GM19324 (cell line): ENCODE measurements at regions not wholly inside any gene's neighbourhood (a gene's known extent, or its start where the extent isn't known, plus 50 kb on each side); places are given as distances from the start of the nearest gene placed in this dataset.
"Not testable (repeated sequence)": the region's sequence is repeated elsewhere in the genome, so short reads cannot be mapped to it uniquely, and the experiment has no call there.

ENCODE experiments used
- ATAC-seq: cut with Tn5 transposase; IDR thresholded peaks from one replicate; pipeline ENCODE4 v1.9.1; 2021; ENCODE audit warnings: mild to moderate bottlenecking, moderate library complexity; ENCODE audit not compliant: unreplicated experiment, low FRiP score

DNA sequence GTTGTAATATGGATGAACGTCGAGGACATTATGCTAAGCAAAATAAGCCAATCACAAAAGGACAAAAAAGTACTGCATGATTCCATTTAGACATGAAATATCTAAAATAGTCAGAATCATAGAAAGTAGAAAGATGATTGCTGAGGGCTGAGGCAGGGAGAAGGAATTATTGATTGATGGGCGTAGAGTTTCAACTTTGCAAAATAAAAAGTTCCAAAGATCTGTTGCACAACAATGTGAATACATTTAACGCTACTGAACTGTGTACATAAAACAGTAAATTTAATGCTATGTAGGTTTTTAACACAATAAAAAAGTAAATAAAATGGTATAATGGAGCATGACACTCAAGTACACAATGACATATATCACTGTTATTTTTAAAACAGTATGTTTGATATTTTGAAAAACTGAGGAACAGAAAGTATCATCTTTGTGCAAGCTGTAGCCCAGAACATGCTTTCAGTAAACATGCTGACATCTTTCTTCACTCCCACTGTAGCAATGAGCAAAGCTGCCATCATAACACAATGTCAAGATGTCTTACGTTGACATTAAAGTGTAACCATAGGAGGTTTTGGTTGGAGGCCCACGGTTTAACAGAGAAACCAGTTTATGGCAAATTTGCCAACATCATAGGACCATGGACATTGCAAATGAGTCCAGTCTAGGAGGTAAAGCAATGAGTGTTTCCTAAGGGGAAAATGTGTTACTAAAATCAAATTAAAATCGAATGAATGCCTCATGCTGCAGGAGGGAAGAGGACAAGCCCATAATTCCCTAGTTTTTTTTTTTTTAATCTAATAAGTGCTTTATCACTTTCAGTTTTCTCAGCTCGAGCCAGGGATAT, 125.8 kb upstream of the SGCD start:
- no peak for ATAC-seq

DNA sequence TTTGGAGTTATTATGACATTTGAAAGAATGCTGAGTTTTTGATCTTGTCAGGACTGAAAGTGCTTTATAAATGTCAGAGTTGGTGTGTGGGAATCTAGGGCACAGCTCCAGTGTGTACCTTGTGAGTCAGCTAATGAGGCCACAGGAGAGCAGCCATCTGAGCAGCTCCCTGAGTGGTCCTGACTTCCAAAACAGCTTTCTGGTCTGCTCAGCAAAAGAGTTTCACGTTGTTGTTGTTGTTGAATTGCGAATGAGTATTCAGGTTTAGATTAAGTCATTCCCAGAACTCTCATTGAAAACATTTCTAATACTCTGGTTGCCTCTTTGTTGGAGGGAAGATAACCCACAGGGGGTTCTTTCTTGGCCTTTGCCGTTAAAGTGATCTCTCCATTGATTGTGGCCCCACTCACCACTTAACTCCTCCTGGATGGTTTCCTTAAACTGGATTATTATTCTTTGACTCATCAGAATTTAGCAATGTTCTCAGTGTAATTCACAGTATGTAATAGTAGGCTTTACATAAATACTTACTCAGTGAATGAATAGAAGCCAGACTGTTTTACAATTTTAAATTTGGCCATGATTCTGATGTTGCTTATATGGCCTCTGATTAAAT, 125.1 kb upstream of the SGCD start:
- ATAC-seq = no peak

DNA sequence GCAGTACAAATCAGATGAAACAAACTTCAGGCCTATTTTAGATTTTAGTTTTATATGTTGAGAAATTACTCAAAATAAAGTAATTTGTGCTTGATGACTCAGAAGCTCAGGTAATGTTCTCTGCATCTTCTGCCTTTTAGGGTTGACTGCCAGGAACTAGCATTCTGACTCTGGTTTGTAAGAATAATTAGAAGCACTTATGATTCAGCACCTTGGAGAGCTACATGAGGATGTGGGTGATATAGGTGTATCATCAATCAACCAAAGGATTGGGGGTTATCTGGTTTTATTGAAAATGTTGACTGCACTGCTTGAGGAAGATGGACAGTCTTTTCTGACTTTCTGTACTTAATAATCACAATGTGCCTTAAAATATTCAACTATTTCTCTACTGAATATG, 118.7 kb upstream of the SGCD start:
- no peak for ATAC-seq

DNA sequence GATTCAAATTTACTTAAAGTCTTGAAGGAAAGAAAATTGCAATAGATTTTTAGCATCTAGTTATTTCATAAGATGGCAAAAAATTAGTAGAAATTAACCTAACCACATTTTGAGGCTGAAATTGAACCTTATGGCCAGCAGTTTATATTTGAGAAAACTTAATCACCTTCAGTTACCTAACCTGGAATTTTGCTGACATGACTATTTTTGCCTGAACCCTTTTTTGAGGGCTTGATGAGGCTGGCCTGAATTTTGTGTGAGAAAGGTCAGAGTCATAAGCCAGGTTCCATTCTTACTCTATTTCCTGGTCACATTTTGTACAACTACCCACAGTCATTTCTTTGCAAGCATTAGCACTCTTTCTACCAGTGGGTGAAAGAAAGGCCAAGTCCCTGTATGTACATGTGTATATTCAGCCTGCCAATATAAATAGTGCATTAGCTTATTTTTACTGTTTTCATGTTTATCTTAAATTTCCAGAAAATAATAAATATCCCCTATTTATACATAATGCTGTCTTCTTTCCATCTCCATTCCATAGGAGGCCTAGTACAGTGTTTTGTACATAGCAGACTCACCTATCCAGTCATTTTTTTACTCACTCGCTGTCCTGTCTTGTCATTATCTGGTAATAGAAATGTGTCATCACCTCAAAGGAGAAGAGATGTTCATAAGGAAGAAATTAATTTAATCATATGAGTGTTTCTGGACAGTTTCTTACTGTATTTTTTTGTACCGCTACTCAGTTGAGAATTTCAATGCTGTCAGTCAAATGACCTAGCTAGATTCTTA, 108.4 kb upstream of the SGCD start:
- no peak for ATAC-seq

DNA sequence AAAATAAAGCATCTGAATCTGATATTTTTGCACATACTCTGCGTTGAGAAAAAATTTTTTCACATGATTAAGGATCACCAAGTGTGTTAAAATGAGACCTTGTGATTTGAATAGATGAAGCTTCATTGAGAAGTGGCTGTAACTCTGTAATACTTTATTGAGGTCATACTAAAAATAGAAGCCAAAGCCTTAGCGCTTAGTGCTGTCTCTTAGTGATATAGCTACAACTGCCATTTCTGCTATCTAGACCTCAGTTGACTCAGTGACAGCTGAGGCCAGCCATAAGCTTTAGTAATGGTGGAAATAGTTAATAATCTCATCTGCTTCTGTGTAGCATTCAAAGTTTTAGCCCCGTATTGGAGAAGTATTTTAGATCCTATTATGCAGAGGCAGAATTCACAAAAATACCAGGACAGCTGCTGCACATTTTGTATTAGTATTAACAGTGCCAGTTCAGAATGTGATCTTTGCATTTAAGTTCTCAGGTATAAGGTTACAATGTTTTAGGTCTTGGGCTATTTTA, 107.4 kb upstream of the SGCD start:
- ATAC-seq = no peak

DNA sequence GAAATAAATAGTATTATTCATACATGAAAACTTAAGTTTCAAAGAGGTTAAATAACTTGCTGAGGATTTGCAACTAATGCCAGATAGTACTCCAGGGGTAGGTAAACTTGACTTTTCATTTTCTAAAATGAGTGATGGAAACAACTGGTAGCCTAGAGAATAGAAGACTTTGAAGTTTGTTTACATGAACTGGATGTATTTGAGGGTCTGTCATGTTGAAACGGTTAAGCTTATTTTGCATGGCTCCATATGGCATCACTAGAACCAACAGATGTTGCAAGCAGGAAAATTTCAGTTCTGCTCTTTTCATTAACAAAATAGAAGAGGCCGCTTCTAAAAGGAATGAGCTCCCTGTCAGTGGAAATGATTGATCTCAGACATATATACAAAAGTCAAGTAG, 105.1 kb upstream of the SGCD start:
- no peak for ATAC-seq

DNA sequence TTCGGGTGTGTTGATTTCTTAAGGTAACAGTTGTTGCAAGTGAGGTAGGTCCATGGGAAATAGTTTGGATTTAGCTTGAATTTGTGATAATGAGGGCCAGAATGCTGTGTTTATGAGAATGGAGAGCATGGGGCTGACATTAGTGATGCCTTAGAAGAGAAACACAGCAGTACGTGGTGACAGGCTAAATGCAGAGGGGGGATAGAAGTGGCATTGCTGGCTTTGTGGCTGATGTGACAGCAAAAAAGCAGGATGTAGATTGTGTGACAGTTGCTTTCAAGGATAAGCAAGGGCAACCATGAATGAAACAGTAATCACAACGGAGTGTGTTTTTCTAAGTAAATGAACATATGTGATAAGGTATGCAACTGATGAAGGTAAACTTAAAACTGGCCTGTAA, 103.4 kb upstream of the SGCD start:
- ATAC-seq = no peak

DNA sequence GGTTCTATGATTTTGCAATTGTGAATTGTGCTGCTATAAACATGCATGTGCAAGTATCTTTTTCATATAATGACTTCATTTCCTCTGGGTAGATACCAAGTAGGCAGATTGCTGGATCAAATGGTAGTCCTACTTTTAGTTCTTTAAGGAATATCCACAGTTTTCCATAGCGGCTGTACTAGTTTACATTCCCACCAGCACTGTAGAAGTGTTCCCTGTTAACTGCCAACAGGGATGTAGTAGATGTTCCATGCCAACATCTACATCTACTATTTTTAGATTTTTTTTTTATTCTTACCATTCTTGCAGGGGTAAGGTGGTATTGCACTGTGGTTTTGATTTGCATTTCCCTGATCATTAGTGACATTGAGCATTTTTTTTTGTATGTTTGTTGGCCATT, 100.5 kb upstream of the SGCD start:
- not testable (repeated sequence) for ATAC-seq

DNA sequence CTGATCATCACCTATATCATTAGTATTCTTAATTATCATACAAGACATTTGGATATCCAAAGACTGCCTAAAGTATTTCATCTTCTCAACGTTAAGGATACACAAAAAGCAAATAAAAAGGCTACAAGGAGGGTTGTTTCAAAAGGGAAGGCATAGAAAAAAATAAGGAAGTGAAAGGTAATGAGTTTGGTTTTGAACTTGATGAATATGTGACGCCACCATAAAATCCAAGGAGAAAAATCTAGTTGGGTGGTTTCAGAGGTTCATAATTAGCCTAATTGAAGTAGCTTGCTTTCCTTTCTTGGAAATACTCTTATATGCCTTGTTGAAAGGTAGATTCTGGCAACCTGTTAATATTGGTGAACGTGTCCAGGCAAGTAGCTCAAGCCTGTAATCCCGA, 96.1 kb upstream of the SGCD start:
- ATAC-seq = no peak

DNA sequence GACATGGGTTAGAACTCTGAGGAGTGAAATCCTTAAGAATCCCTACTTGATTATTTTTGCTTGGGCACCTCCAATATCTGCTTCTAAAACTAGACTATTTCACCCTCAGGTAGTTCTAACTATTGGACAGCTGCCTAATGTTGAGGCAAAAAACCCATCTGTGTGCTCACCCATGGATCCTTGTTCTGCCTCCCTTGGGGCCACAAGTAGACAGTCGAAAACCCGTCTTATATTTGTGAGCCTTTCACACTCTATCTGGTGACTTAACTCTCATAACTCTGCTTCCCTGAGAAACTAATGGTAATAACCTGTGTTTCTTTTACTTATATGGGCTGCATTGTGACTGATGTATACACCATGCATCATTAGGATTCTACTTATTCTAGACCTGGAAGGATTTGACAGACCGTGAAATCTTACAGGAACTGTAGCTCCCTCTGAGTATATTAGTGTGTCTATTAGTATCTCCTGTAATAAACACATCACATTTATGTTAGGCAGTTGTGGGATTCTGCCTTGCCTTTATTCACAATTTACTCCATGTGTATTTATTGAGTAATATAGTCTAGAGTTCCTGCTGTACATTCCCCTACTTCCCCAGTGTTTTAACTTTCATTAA, 94.6 kb upstream of the SGCD start:
- no peak for ATAC-seq

DNA sequence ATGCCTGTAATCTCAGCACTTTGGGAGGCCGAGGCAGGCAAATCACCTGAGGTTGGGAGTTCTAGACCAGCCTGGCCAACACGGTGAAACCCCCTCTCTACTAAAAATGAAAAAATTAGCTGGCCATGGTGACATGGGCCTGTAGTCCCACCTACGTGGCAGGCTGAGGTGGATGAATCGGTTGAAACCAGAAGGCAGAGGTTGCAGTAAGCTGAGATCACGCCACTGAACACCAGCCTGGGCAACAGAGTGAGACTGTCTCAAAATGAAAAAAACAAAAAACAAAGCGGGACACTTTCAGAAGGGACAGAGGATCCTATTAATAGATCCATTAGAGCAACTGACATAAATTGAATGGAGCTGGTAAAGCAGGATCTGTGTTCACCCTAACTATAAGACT, 89.6 kb upstream of the SGCD start:
- ATAC-seq = no peak

DNA sequence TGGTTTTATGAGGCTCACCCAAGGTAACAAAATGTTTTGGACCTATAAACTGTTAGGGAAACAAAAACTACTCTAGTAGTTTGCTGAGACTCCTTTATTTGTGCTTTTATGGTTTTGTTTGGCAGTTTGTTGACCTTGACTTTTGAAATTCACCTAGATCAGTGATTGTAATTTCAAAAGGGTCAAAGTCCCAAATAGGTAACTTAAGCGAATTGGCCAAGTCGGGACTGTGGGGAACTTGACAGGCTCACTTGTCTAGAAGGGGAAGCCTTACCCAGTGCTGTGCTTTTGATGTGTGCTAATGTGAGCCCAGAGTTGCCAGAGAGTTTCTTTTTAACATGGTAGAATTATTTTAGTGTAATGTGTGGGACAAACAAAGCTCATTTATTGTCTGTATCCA, 87.2 kb upstream of the SGCD start:
- ATAC-seq = no peak

DNA sequence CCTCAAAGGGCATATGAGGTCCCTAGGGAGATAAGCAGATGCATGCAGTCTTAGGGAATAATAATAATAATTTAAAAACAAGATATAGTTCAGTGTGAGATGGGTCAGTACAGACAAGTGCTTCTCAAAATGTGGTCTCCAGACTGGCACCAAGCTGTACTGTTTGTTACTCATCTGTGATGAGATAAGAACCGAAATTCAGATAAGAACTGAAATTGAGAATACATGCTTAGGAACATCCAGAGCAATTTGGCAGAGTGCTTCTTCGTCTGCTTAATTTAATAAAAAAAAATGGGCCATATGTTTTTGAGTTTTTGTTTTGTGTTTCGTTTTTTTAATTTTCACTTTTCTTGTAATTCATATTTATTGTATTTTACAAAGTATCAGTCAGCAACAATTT, 86.5 kb upstream of the SGCD start:
- no peak for ATAC-seq

DNA sequence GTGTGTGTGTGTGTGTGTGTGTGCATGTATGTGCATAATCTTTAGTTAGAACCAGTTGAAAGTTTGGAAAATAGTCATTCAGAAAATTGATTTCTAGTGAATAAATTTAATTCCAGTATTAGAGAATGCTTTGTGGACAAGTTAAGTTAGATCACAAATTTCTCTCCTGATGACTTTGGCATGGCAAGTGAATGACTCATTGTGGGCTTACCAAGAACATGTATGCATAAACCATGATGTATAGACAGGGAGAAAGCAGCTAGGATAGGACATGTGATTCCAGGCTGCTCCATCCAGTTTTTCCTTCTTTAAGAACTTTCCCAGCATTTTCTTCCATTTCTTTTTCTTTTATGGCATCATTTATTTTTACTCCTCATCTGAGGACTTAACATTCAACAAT, 85.7 kb upstream of the SGCD start:
- no peak for ATAC-seq

DNA sequence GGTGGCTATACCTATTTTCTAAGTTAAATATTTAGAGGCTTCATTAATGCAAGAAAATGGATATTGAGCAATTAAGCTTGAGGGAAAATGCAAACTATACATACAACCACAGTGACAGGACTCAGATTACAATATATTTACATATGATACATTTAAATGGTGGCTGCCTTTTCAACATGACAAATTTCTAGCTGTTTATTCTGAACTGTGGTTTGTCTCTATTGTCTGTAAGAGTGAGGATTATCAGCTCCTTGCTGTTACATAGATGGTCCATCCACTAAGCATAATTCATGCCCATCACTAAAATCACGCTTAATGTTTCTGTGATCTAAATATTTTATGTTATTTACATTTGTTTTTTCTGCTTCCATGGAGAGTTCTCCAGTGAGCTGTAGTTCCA, 81.1 kb upstream of the SGCD start:
- ATAC-seq = no peak

DNA sequence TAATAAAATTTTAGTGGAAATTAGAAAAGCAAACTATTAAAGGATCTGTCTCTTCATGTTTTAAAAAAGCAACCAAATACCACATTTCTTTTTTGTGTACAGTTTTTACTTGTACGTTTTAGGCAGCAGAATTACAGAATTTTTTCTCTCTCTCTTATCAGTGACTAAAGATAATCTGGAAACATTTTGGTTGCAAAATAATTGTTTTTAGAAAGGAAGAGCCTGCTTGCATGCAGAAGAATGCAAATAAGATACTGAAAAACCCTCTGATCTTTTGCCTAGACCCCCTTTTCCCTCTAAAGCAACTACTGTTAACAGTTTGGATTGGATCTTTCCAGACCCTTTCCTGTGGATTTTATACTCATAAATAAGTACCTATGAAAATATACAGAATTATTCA, 75.9 kb upstream of the SGCD start:
- ATAC-seq = no peak

DNA sequence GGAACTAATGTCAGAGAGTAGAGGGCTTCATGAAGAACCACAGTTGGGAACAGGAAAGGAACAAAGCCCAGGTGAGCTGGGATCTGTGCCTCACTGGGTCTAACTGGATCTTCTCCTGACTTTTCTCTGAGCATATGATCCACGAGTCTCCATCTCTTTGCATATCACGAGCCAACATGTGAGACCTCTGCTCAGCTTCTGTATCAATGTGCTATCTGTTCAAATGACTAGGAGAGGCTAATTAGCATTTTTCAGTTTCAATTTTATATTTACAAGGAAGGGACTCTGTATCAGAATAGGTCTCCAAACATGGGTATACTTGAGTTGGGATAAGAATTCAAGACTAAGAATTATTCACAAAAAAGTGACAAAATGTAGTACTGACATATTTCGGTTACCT, 73.8 kb upstream of the SGCD start:
- ATAC-seq = no peak

DNA sequence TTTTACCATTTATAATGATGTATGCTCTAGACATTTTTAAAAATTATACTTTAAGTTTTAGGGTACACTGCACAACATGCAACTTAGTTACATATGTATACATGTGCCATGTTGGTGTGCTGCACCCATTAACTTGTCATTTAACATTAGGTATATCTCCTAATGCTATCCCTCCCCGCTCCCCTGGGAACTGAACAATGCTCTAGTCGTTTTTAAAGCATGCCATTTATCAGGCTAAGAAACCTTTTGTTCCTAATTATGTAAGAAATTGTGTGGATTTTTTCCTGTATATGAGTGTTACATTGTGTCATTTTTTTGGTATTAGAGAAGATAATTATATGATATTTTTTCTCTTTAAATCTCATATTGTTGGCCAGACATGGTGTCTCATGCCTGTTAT, 72.8 kb upstream of the SGCD start:
- ATAC-seq = no peak

DNA sequence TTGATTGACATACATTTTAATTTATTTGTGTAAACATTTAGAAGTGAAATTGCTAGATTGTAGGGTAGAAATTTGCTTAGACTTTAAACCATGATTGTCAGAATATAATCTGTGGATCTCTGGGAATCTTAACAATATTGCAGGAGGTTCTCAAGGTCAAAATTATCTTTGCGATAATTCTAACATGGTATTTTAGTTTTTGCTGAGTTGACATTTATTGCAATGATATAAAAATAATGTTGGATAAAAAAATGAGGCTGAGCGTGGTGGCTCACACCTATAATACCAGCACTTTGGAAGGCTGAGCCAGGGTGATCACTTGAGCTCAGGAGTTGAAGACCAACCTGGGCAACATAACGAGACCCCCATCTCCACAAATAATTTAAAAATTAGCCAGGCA, 70.3 kb upstream of the SGCD start:
- no peak for ATAC-seq

DNA sequence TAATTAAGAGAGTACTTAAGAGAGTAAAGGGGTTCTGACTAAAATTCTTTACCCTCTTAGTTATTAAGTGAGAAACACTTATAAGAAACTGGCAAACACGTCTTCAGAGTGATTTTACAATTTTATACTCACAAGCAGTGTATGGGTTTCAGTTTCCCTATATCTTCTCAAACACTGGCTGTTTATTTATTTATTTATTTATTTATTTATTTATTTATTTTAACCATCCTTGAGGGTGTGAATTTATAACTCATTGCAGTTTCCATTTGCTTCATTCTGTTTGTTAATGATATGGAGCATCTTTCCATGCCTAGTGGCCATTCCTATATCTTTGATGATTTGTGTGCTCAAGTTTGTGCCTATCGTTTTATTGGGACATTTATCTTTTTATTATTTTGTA, 68.0 kb upstream of the SGCD start:
- no peak for ATAC-seq

DNA sequence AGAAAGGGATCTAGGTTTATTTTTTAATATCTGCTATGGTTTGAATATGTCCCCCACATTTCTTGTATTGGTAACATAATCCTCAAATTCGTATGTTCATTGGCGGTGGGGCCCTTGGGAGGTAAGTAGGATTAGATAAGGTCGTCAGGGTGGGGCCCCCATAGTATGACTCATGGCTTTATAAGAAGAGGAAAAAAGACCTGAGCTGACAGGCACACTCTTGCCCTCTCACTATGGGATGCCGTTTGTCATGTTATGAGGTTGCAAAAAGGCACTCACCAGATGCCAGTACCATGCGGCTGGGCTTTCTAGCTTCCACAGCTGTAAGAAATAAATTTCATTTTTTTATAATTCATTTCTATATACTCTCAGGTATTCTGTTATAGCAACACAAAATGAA, 67.3 kb upstream of the SGCD start:
- ATAC-seq = no peak
